ENCODE measurements at regions not wholly inside any gene's neighbourhood (a gene's known extent, or its start where the extent isn't known, plus 50 kb on each side); places are given as distances from the start of the nearest gene placed in this dataset.

DNA sequence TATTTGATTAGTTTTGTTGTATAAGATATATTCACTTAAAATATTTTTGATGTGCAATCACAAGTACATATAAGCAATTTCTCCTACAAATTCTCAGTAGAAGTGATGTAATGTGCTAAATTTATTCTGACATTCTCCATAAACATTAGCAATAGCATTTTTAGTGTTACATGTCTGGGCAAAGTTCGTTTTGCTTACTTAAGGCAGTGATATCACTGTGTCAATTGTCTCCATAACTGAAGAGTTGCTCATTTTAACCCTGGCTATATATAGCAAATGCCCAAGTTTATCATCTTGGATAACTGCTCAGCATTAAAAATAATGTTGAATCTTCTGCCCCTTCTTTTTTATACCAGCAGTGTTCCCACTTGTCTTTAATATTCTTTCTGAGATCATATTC lies 340.0 kb upstream of the NDST4 start:
- TF ChIP-seq, protein P1, sequence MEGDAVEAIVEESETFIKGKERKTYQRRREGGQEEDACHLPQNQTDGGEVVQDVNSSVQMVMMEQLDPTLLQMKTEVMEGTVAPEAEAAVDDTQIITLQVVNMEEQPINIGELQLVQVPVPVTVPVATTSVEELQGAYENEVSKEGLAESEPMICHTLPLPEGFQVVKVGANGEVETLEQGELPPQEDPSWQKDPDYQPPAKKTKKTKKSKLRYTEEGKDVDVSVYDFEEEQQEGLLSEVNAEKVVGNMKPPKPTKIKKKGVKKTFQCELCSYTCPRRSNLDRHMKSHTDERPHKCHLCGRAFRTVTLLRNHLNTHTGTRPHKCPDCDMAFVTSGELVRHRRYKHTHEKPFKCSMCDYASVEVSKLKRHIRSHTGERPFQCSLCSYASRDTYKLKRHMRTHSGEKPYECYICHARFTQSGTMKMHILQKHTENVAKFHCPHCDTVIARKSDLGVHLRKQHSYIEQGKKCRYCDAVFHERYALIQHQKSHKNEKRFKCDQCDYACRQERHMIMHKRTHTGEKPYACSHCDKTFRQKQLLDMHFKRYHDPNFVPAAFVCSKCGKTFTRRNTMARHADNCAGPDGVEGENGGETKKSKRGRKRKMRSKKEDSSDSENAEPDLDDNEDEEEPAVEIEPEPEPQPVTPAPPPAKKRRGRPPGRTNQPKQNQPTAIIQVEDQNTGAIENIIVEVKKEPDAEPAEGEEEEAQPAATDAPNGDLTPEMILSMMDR (conservative IDR thresholded peaks at IDR 0.05 in 1 of 2, IDR thresholded peaks at IDR 0.05 in 1 of 2; ENCODE audit: extremely low read depth in 1 of 2, insufficient read depth in 1 of 2, low read depth in 1 of 2, low read length in 2 of 2): no peak
- no peak for TF ChIP-seq EZH2 (IDR thresholded peaks at IDR 0.05; ENCODE audit: borderline replicate concordance, low read length)

Measured in mammary epithelial cell (primary cell).